ENCODE measurements at regions not wholly inside any gene's neighbourhood (a gene's known extent, or its start where the extent isn't known, plus 50 kb on each side); places are given as distances from the start of the nearest gene placed in this dataset.

- no peaks in the 10 kb centered on the region for H3K27me3 ChIP-seq (ENCODE audit: insufficient read depth, low read length)
- H2BK5ac ChIP-seq (ENCODE audit: insufficient read length, low read length) = no peak overlapping the region
- H3K79me2 ChIP-seq (ENCODE audit: insufficient read depth, low read length) = no peaks in the 10 kb centered on the region
- Mint-ChIP-seq H3K4me3 (no peak overlapping the region), H3K27me3 (ENCODE audit: low read depth) (no peaks in the 10 kb centered on the region), H3K9me3 (peaks cover 0 to 2% of the 10 kb centered on the region in 2 experiments; a peak in 1 of 5 replicates), H3K27ac (no peak overlapping the region), H3K4me1 (peaks cover 2 to 7% of the 10 kb centered on the region in 2 experiments; a peak in 3 of 4 replicates), H3K36me3 (ENCODE audit: insufficient read depth in 1 of 3, low read depth in 3 of 3) (no peaks in the 10 kb centered on the region)
- H2AFZ ChIP-seq (ENCODE audit: low read length) = no peak overlapping the region
- H3K4ac ChIP-seq (ENCODE audit: low read depth, low read length) = no peak overlapping the region
- H2BK20ac ChIP-seq (ENCODE audit: low read depth, low read length, poor library complexity, severe bottlenecking) = no peak overlapping the region
- H3K4me1 ChIP-seq (ENCODE audit: insufficient read depth, low read length) = no peaks in the 10 kb centered on the region
- no peaks in the 10 kb centered on the region for H3K79me1 ChIP-seq (ENCODE audit: insufficient read depth, low read depth, low read length, poor library complexity, severe bottlenecking)
- no peak overlapping the region for H3K18ac ChIP-seq (ENCODE audit: insufficient read length, low read depth, low read length)
- no peak overlapping the region for H2BK12ac ChIP-seq (ENCODE audit: insufficient read length, low read depth, low read length)
- no peaks in the 10 kb centered on the region for H3K23me2 ChIP-seq (ENCODE audit: insufficient read length, low read depth, low read length, poor library complexity, severe bottlenecking)
- WGBS (ENCODE audit: extremely low coverage, insufficient read length, low lambda C conversion rate) = no CpG with 5 or more reads among the region's 2 CpGs
- H4K20me1 ChIP-seq (ENCODE audit: control insufficient read depth, insufficient read depth, insufficient read length) = no peaks in the 10 kb centered on the region
- H2AK5ac ChIP-seq (ENCODE audit: insufficient read length, low read length) = no peak overlapping the region
- DNase-seq = no peak
- no peak overlapping the region for H4K8ac ChIP-seq (replicated peaks; ENCODE audit: insufficient read length, low read depth, low read length)
- H3K4me2 ChIP-seq (ENCODE audit: insufficient read depth, insufficient read length, low read length) = no peak overlapping the region
- H3K9me3 ChIP-seq (ENCODE audit: control insufficient read depth, low read depth, low read length) = no peaks in the 10 kb centered on the region
- H3K56ac ChIP-seq (ENCODE audit: insufficient read length, low read depth, low read length) = no peak overlapping the region
- no peak overlapping the region for H4K5ac ChIP-seq (ENCODE audit: insufficient read length, low read depth, low read length)
- TF ChIP-seq CTCF (conservative IDR thresholded peaks at IDR 0.05) = no peak
- no peak overlapping the region for H3T11ph ChIP-seq (ENCODE audit: low read length)
- H2BK120ac ChIP-seq (ENCODE audit: low read depth, low read length, poor library complexity, severe bottlenecking) = no peak overlapping the region
- no peak overlapping the region for H3K27ac ChIP-seq (ENCODE audit: insufficient read length, low read depth, low read length)
- H3K14ac ChIP-seq (ENCODE audit: insufficient read depth, low read length) = no peak overlapping the region
- no peak overlapping the region for H3K9ac ChIP-seq (ENCODE audit: extremely low read depth, insufficient read length, low read length)
- H4K91ac ChIP-seq (ENCODE audit: insufficient read length, low read depth, low read length) = no peak overlapping the region
- H2BK15ac ChIP-seq (ENCODE audit: low read depth, low read length) = no peak overlapping the region
- no peak overlapping the region for H3K23ac ChIP-seq (ENCODE audit: insufficient read length, low read depth, low read length)
Measured at GRCh38 chr4:13992041-13992440, 364.5 kb upstream of the BOD1L1 start.

Measured in H9 (cell line).